Coronary artery (tissue), 2 donors: ENCODE measurements at regions not wholly inside any gene's neighbourhood (a gene's known extent, or its start where the extent isn't known, plus 50 kb on each side); places are given as distances from the start of the nearest gene placed in this dataset.

Source experiments
- DNase-seq: peaks from one replicate; pipeline ENCODE4 v3.0.0-alpha.2; 2017; ENCODE audit warnings: low spot score
- H3K27ac ChIP-seq, 2 donors: fragments of 200-600 bp; sonication (generic); one replicate each; pipeline ENCODE4 v1.5.1; 2016 to 2019
- H3K4me3 ChIP-seq: fragments of 200-600 bp; sonication (generic); 2 replicates; pipeline ENCODE4 v1.5.1; 2016; ENCODE audit warnings: mild to moderate bottlenecking, moderate library complexity
- CTCF ChIP-seq: fragments of 200-600 bp; sonication (generic); IDR thresholded peaks from one replicate; pipeline ENCODE4 v1.5.1; 2019; ENCODE audit warnings: antibody characterized with exemption

DNA sequence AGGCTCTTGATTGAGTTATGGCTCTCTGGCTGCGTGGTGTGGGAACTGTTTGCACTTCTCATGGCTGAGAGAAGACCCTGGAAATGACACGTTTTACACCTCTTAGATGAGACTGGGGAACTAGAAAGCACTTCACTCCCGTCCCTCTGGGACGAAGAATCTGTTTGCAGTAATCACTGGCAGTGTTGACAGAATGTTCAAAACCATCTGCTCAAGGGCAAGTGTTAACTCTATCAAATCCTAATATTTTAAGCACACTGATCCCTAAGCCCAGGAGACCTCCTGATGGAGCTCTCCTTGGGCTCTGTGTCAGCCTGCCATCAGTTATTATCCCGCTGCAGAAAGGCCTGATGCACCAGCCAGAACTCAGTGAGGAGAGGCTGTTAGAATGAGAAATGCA is 323.8 kb upstream of the DNAJC19 start:
- no peak for DNase-seq
- Histone ChIP-seq H3K27ac (no peak overlapping the region), H3K4me3 (no peak overlapping the region)
- no peak for TF ChIP-seq CTCF

DNA sequence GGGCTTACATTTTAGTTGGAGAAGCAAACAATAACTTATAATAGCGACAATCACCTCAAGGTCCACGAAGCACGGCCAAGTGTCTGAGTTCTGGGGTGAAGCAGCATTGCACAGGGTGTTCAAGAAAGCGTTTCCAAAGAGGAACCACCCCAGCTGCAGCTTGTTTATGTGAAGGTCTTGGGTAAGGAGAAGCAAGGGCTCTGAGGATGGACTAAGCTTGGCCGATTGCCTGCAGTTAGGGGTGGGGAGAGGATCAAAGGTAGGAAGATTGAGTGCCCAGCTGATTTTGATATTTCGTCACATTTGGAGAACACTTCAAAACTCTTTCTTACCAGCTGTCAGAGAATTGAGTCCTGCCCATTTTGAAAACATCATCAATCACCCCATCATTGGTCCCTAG is 321.6 kb upstream of the DNAJC19 start:
- Histone ChIP-seq H3K4me3 (no peak overlapping the region), H3K27ac (no peak overlapping the region)
- DNase-seq, result no peak
- TF ChIP-seq CTCF, result no peak

DNA sequence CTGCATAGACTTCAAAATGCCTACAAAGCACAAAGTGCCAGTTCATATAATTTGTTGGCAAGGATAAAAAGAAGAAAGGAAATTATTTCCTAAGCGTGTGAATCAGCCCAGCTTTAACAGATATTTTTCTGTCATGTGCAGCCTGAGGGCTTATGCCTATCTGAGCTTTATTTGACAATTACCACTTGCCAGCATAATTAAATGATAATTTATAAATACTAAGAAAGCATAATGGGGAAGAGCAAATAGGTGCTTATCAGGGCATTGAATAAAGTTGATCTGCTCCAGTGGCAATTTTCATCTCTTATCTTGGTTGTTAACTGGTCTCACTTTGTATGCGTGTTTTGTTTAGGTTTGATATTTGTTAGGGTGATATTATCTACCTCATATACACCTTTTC is 313.4 kb upstream of the DNAJC19 start:
- H3K27ac ChIP-seq, result no peak overlapping the region
- TF ChIP-seq CTCF, result no peak
- no peak for DNase-seq

DNA sequence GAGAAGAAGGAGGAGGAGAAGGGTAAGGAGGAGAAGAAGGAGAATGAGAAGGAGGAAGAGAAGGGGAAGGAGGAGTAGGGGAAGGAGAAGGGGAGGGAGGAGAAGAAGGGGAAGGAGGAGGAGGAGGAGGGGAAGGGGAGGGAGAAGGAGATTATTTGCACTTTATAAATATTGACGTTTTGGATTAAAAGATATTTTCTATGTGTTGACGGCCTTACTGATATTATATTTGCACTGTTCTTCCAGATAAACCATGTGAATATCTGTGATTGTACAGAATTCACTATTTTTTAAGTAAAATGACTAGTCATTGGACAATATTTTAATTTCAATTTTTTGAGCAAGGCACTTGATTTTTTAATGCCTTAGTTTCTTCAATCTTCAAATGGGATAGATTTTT is 310.5 kb upstream of the DNAJC19 start:
- Histone ChIP-seq H3K27ac (no peak overlapping the region), H3K4me3 (no peak overlapping the region)
- TF ChIP-seq CTCF, result no peak
- DNase-seq, result no peak

More for the DNA sequence above, 313.4 kb upstream of the DNAJC19 start:
- H3K4me3 ChIP-seq, result no peak overlapping the region

DNA sequence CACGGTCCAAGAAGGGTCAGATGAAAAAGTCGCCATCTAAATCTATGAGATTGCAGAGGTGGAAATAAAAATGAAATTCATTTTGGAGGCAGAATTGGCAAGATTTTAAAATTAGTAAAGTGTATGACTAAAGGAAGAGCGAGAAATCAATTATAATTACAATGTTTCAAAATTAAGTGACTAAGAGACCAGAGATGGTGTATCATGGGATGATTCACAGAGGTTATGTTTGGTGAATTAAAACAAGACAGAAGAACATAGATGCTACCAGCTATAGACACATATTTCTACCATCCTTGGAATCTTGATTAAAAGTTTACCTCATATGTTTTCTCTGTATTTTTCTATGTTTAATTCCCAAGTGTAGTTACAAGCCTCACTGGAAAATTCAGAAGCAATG is 308.9 kb upstream of the DNAJC19 start:
- Histone ChIP-seq H3K27ac (no peak overlapping the region), H3K4me3 (no peak overlapping the region)
- DNase-seq, result no peak
- TF ChIP-seq CTCF, result no peak

DNA sequence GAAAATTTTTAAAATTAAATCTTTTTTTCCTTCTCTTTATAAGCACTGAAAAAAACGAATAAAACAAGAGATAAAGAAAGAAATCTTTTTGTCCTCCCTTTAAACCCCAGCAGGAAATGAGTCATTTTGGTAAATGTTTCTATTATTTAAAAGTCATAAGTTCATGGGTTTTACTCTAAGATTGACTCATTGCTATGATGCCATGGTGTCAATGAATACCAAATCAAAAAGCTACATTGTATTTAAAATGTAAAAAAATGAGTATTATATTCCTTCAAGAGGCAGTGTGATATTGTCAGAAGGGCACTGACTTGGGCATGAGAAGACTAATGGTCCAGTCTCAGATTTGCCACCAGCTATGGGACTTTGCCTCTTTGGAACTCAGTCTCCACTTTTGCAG is 303.4 kb upstream of the DNAJC19 start:
- no peak for DNase-seq
- Histone ChIP-seq H3K4me3 (no peak overlapping the region), H3K27ac (no peak overlapping the region)
- TF ChIP-seq CTCF, result no peak

GRCh38 chr3:181290941-181291340 is 301.4 kb upstream of the DNAJC19 start:
- Histone ChIP-seq H3K27ac (no peak overlapping the region), H3K4me3 (no peak overlapping the region)
- TF ChIP-seq CTCF, result no peak
- DNase-seq, result no peak
